GM23338 (cell line): ENCODE measurements at regions not wholly inside any gene's neighbourhood (a gene's known extent, or its start where the extent isn't known, plus 50 kb on each side); places are given as distances from the start of the nearest gene placed in this dataset.
"Not testable (repeated sequence)": the region's sequence is repeated elsewhere in the genome, so short reads cannot be mapped to it uniquely, and the experiment has no call there.

Source experiments
- CREB1 ChIP-seq: fragments of 250-450 bp; sonication (Bioruptor Pico); IDR thresholded peaks from 2 replicates; pipeline ENCODE4 v1.5.0; 2020; ENCODE audit warnings: low read depth, mild to moderate bottlenecking, moderate library complexity
- EZH2 ChIP-seq: fragments of 200-600 bp; sonication (generic); IDR thresholded peaks from one replicate; pipeline ENCODE4 v1.8.0; 2017; ENCODE audit warnings: antibody characterized with exemption, mild to moderate bottlenecking, low read depth; ENCODE audit not compliant: unreplicated experiment
- EZH2phosphoT487 ChIP-seq: fragments of 200-600 bp; sonication (generic); IDR thresholded peaks from one replicate; pipeline ENCODE4 v1.8.1; 2018; ENCODE audit warnings: antibody characterized with exemption; ENCODE audit not compliant: unreplicated experiment
- JUNB ChIP-seq: IDR thresholded peaks from one replicate; pipeline ENCODE4 v1.6.1; 2016; ENCODE audit warnings: antibody characterized with exemption; ENCODE audit not compliant: unreplicated experiment
- NANOG ChIP-seq: IDR thresholded peaks from 2 replicates; pipeline ENCODE4 v1.6.1; 2016; ENCODE audit warnings: antibody characterized with exemption, borderline replicate concordance
- POLR2AphosphoS5 ChIP-seq: IDR thresholded peaks from 2 replicates; pipeline ENCODE4 v1.6.1; 2016; ENCODE audit warnings: antibody characterized with exemption, low read depth
- STAT1 ChIP-seq: IDR thresholded peaks from one replicate; pipeline ENCODE4 v1.6.1; 2016; ENCODE audit warnings: antibody characterized with exemption; ENCODE audit not compliant: unreplicated experiment
- ZNF114 ChIP-seq: fragments of 250-450 bp; sonication (Bioruptor Pico); IDR thresholded peaks from 2 replicates; pipeline ENCODE4 v1.5.0; 2020; ENCODE audit warnings: mild to moderate bottlenecking, moderate library complexity
- ZNF331 ChIP-seq: fragments of 250-450 bp; sonication (Bioruptor Pico); IDR thresholded peaks from 2 replicates; pipeline ENCODE4 v1.5.0; 2020; ENCODE audit warnings: low read depth, mild to moderate bottlenecking, moderate library complexity
- TF ChIP-seq, protein P1 (sequence below), 2 experiments: fragments of 200-600 bp in 1 of 2; sonication (generic) in 1 of 2; conservative IDR thresholded peaks; 2 replicates each; pipeline versions ENCODE4 v1.5.1 to v1.6.1; 2016 to 2017; ENCODE audit warnings: antibody characterized with exemption in 2 of 2, low read depth in 2 of 2, mild to moderate bottlenecking in 2 of 2, moderate library complexity in 1 of 2
- TF ChIP-seq, protein P2 (sequence below): IDR thresholded peaks from one replicate; pipeline ENCODE4 v1.6.1; 2018; ENCODE audit warnings: antibody characterized with exemption; ENCODE audit not compliant: unreplicated experiment
- TF ChIP-seq, protein P3 (sequence below): IDR thresholded peaks from 2 replicates; pipeline ENCODE4 v1.6.1; 2016; ENCODE audit warnings: antibody characterized with exemption

DNA sequence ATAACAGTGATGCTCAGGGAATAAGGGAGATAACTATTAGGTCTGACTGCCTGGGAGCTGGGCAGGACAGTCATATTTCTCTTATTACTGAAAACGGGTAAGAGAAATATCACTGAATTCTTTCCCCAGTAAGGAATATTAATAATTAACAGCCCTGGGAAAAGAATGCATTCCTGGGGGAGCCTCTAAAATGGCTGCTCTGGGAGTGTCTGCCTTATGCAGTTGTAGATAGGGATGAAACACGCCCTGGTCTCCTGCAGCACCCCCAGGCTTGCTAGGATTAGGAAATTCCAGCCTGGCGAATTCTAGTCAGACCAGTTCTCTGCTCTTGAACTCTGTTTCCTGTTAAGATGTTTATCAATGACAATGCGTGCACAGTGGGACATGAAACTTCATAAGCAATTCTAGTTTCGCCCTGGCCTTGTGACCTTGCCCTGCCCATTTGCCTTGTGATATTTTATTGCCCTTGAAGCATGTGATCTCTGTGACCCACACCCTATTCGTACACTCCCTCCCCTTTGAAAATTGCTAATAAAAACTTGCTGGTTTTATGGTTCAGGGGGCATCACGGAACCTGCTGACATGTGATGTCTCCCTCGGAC lies 170.6 kb upstream of the NABP1 start:
- TF ChIP-seq, protein P1, sequence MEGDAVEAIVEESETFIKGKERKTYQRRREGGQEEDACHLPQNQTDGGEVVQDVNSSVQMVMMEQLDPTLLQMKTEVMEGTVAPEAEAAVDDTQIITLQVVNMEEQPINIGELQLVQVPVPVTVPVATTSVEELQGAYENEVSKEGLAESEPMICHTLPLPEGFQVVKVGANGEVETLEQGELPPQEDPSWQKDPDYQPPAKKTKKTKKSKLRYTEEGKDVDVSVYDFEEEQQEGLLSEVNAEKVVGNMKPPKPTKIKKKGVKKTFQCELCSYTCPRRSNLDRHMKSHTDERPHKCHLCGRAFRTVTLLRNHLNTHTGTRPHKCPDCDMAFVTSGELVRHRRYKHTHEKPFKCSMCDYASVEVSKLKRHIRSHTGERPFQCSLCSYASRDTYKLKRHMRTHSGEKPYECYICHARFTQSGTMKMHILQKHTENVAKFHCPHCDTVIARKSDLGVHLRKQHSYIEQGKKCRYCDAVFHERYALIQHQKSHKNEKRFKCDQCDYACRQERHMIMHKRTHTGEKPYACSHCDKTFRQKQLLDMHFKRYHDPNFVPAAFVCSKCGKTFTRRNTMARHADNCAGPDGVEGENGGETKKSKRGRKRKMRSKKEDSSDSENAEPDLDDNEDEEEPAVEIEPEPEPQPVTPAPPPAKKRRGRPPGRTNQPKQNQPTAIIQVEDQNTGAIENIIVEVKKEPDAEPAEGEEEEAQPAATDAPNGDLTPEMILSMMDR (conservative IDR thresholded peaks at IDR 0.05; ENCODE audit: low read depth in 2 of 2), result not testable (repeated sequence)
- TF ChIP-seq JUNB; CREB1; ZNF331 (CRISPR knock-in tag); POLR2AphosphoS5; EZH2; ZNF114 (CRISPR knock-in tag); EZH2phosphoT487; NANOG; STAT1: not testable (repeated sequence)
- TF ChIP-seq, protein P2, sequence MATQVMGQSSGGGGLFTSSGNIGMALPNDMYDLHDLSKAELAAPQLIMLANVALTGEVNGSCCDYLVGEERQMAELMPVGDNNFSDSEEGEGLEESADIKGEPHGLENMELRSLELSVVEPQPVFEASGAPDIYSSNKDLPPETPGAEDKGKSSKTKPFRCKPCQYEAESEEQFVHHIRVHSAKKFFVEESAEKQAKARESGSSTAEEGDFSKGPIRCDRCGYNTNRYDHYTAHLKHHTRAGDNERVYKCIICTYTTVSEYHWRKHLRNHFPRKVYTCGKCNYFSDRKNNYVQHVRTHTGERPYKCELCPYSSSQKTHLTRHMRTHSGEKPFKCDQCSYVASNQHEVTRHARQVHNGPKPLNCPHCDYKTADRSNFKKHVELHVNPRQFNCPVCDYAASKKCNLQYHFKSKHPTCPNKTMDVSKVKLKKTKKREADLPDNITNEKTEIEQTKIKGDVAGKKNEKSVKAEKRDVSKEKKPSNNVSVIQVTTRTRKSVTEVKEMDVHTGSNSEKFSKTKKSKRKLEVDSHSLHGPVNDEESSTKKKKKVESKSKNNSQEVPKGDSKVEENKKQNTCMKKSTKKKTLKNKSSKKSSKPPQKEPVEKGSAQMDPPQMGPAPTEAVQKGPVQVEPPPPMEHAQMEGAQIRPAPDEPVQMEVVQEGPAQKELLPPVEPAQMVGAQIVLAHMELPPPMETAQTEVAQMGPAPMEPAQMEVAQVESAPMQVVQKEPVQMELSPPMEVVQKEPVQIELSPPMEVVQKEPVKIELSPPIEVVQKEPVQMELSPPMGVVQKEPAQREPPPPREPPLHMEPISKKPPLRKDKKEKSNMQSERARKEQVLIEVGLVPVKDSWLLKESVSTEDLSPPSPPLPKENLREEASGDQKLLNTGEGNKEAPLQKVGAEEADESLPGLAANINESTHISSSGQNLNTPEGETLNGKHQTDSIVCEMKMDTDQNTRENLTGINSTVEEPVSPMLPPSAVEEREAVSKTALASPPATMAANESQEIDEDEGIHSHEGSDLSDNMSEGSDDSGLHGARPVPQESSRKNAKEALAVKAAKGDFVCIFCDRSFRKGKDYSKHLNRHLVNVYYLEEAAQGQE, result not testable (repeated sequence)
- TF ChIP-seq, protein P3, sequence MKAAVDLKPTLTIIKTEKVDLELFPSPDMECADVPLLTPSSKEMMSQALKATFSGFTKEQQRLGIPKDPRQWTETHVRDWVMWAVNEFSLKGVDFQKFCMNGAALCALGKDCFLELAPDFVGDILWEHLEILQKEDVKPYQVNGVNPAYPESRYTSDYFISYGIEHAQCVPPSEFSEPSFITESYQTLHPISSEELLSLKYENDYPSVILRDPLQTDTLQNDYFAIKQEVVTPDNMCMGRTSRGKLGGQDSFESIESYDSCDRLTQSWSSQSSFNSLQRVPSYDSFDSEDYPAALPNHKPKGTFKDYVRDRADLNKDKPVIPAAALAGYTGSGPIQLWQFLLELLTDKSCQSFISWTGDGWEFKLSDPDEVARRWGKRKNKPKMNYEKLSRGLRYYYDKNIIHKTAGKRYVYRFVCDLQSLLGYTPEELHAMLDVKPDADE, result not testable (repeated sequence)
